PC-3 (cell line): ENCODE measurements at regions not wholly inside any gene's neighbourhood (a gene's known extent, or its start where the extent isn't known, plus 50 kb on each side); places are given as distances from the start of the nearest gene placed in this dataset.

Source experiments
- ATAC-seq: fragments of 200-7000 bp; cut with Tn5 transposase; 2 replicates; pipeline ENCODE4 v1.9.1; 2020; ENCODE audit warnings: mild to moderate bottlenecking, moderate library complexity
- BruUV-seq: library from RNA; stranded (reverse); fragments of 400-500 nt; replicated peaks from 2 replicates; lab custom pipeline; 2021; lab: Mats Ljungman, UMichigan
- CTCF ChIA-PET: fragments of 300-600 bp; sonication (Branson Sonifier 250); formaldehyde crosslinking; loops from one replicate; lab custom pipeline; 2022; ENCODE audit warnings: antibody characterized with exemption; lab: Charles Lee
- POLR2A ChIA-PET: fragments of 300-600 bp; sonication (Branson Sonifier 250); formaldehyde crosslinking; loops from one replicate; lab custom pipeline; 2022; ENCODE audit warnings: antibody characterized with exemption; ENCODE audit not compliant: unreplicated experiment; lab: Charles Lee
- DNase-seq: peaks from one replicate; pipeline ENCODE4 v3.0.0-alpha.2; 2015
- H2AFZ ChIP-seq: fragments of 300-600 bp; sonication (generic); 2 replicates; pipeline ENCODE4 v1.6.0; 2016; ENCODE audit warnings: antibody characterized with exemption, low read length
- H3F3A ChIP-seq: fragments of 300-600 bp; sonication (generic); one replicate; pipeline ENCODE4 v1.6.0; 2017; ENCODE audit warnings: antibody characterized with exemption, low read length, control low read depth, mild to moderate bottlenecking; ENCODE audit not compliant: unreplicated experiment
- H3K27ac ChIP-seq: fragments of 300-600 bp; sonication (generic); 2 replicates; pipeline ENCODE4 v1.5.1; 2016; ENCODE audit warnings: mild to moderate bottlenecking, low read length
- H3K27me3 ChIP-seq: fragments of 300-600 bp; sonication (generic); 2 replicates; pipeline ENCODE4 v1.6.1; 2016; ENCODE audit warnings: low read length, mixed read lengths
- H3K36me3 ChIP-seq: fragments of 300-600 bp; sonication (generic); 2 replicates; pipeline ENCODE4 v1.6.1; 2016; ENCODE audit warnings: low read depth, mixed run types, low read length, mixed read lengths
- H3K4me1 ChIP-seq: fragments of 300-600 bp; sonication (generic); 2 replicates; pipeline ENCODE4 v1.5.1; 2016; ENCODE audit warnings: low read length; ENCODE audit not compliant: insufficient read depth
- H3K4me2 ChIP-seq: fragments of 300-600 bp; sonication (generic); 2 replicates; pipeline ENCODE4 v1.6.0; 2016; ENCODE audit warnings: low read length
- H3K4me3 ChIP-seq: fragments of 300-600 bp; sonication (generic); 2 replicates; pipeline ENCODE4 v1.5.1; 2016; ENCODE audit warnings: mild to moderate bottlenecking, low read length, mixed read lengths
- H3K79me2 ChIP-seq: fragments of 300-600 bp; sonication (generic); 2 replicates; pipeline ENCODE4 v1.6.1; 2017; ENCODE audit warnings: low read length, mixed read lengths
- H3K9ac ChIP-seq: fragments of 300-600 bp; sonication (generic); 2 replicates; pipeline ENCODE4 v1.6.0; 2016; ENCODE audit warnings: mild to moderate bottlenecking, low read length
- H3K9me2 ChIP-seq: fragments of 300-600 bp; sonication (generic); replicated peaks from 2 replicates; pipeline ENCODE4 v1.6.1; 2016; ENCODE audit warnings: mixed run types, low read length, mixed read lengths
- H3K9me3 ChIP-seq: fragments of 300-600 bp; sonication (generic); 2 replicates; pipeline ENCODE4 v1.6.1; 2016; ENCODE audit warnings: low read length, mixed read lengths
- H4K20me1 ChIP-seq: fragments of 300-600 bp; sonication (generic); 2 replicates; pipeline ENCODE4 v1.6.1; 2016; ENCODE audit warnings: low read length, mixed read lengths
- EZH2 ChIP-seq: fragments of 300-600 bp; sonication (generic); IDR thresholded peaks from one replicate; pipeline ENCODE4 v1.6.1; 2017; ENCODE audit warnings: antibody characterized with exemption, mild to moderate bottlenecking, low read length; ENCODE audit not compliant: unreplicated experiment
- EZH2phosphoT487 ChIP-seq: fragments of 300-600 bp; sonication (generic); IDR thresholded peaks from 2 replicates; pipeline ENCODE4 v1.6.1; 2018; ENCODE audit warnings: mild to moderate bottlenecking, antibody characterized with exemption, low read length, borderline replicate concordance
- intact Hi-C: fragments of 100-400 bp; cut with micrococcal nuclease; formaldehyde crosslinking; loops from 2 replicates; pipeline ENCODE4 v1.9.0; 2023
- TF ChIP-seq, protein P1 (sequence below): fragments of 300-600 bp; sonication (generic); conservative IDR thresholded peaks from 2 replicates; pipeline ENCODE4 v1.5.1; 2017; ENCODE audit warnings: antibody characterized with exemption, low read depth, mild to moderate bottlenecking, low read length

DNA sequence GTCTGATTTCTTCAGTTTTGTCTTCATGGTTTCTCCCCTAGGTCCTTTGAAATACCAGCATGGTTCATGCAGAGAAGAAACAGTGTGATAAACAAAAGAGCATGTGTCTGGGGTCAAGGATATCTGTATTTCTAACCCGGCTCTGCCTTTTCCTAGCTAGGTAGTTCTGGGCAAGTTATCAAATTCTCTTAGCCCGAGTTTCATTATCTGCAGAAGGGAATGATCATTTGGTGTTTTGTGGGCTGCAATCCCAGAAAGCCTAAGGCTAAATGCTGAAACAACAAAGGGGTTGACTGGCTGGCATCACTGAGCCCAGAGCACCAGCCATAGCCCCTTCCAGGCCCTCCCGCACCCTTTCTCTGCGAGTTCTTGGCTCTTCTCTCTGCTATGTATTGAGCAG, 51.7 kb upstream of the DAPL1 start:
- ATAC-seq (no peak), DNase-seq (no peak)
- no peak overlapping the region for H3K4me3 ChIP-seq
- H3K27me3 ChIP-seq: no peaks in the 10 kb centered on the region
- no peaks in the 10 kb centered on the region for H3K9me3 ChIP-seq
- H3K9me2 ChIP-seq: no peaks in the 10 kb centered on the region
- TF ChIP-seq EZH2phosphoT487 (no peak), EZH2 (no peak)
- TF ChIP-seq, protein P1, sequence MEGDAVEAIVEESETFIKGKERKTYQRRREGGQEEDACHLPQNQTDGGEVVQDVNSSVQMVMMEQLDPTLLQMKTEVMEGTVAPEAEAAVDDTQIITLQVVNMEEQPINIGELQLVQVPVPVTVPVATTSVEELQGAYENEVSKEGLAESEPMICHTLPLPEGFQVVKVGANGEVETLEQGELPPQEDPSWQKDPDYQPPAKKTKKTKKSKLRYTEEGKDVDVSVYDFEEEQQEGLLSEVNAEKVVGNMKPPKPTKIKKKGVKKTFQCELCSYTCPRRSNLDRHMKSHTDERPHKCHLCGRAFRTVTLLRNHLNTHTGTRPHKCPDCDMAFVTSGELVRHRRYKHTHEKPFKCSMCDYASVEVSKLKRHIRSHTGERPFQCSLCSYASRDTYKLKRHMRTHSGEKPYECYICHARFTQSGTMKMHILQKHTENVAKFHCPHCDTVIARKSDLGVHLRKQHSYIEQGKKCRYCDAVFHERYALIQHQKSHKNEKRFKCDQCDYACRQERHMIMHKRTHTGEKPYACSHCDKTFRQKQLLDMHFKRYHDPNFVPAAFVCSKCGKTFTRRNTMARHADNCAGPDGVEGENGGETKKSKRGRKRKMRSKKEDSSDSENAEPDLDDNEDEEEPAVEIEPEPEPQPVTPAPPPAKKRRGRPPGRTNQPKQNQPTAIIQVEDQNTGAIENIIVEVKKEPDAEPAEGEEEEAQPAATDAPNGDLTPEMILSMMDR: no peak
- no peaks in the 10 kb centered on the region for H3F3A ChIP-seq
- no peak overlapping the region for H3K9ac ChIP-seq
- H2AFZ ChIP-seq: no peak overlapping the region
- no peak overlapping the region for H3K4me2 ChIP-seq
- peaks cover 6% of the 10 kb centered on the region; the same call in 1 of the 2 replicates for H3K4me1 ChIP-seq
- intact Hi-C loops: loop anchor here (10.0 kb wide), 1 partner anchor 79 kb away; no protein-coding TSS in a partner anchor
- H3K79me2 ChIP-seq: no peaks in the 10 kb centered on the region
- no peaks in the 10 kb centered on the region for H4K20me1 ChIP-seq
- no peaks in the 10 kb centered on the region for H3K36me3 ChIP-seq
- BruUV-seq: no TSS peak
- POLR2A ChIA-PET: no interaction called here
- no peak overlapping the region for H3K27ac ChIP-seq
- CTCF ChIA-PET: no interaction called here

DNA sequence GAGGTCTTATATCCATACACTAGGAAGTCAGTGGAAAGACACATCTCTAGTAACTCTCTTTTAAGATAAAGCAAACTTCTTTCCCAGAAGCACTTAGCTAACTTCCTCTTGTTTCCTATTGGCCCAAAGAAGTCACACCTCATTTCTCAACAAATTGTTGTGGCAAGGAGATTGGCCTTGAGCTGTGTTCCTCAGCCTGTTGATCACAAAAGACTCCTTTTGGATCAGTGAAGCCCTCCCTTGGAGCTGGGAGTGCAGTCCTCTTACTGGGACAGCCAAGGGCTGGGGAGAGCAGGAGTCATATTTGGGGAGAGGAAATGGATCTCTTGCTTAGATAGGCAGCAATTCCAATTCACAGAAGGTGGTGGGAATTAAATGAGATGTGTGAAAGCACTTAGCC, 51.2 kb upstream of the DAPL1 start:
- H3K27me3 ChIP-seq: no peaks in the 10 kb centered on the region
- no peaks in the 10 kb centered on the region for H3K36me3 ChIP-seq
- H3K27ac ChIP-seq: no peak overlapping the region
- H3F3A ChIP-seq: no peaks in the 10 kb centered on the region
- no peaks in the 10 kb centered on the region for H4K20me1 ChIP-seq
- CTCF ChIA-PET: no interaction called here
- intact Hi-C loops: loop anchor here (2.0 to 10.0 kb wide), 3 partner anchors 79 to 565 kb away; no protein-coding TSS in a partner anchor
- no peak overlapping the region for H3K4me3 ChIP-seq
- no TSS peak for BruUV-seq
- H2AFZ ChIP-seq: no peak overlapping the region
- peaks cover 6% of the 10 kb centered on the region; the same call in 1 of the 2 replicates for H3K4me1 ChIP-seq
- no peaks in the 10 kb centered on the region for H3K9me2 ChIP-seq
- TF ChIP-seq EZH2 (no peak), EZH2phosphoT487 (no peak)
- TF ChIP-seq, protein P1: no peak
- H3K4me2 ChIP-seq: no peak overlapping the region
- no peaks in the 10 kb centered on the region for H3K79me2 ChIP-seq
- H3K9me3 ChIP-seq: no peaks in the 10 kb centered on the region
- DNase-seq (no peak), ATAC-seq (no peak)
- H3K9ac ChIP-seq: no peak overlapping the region
- POLR2A ChIA-PET: no interaction called here

DNA sequence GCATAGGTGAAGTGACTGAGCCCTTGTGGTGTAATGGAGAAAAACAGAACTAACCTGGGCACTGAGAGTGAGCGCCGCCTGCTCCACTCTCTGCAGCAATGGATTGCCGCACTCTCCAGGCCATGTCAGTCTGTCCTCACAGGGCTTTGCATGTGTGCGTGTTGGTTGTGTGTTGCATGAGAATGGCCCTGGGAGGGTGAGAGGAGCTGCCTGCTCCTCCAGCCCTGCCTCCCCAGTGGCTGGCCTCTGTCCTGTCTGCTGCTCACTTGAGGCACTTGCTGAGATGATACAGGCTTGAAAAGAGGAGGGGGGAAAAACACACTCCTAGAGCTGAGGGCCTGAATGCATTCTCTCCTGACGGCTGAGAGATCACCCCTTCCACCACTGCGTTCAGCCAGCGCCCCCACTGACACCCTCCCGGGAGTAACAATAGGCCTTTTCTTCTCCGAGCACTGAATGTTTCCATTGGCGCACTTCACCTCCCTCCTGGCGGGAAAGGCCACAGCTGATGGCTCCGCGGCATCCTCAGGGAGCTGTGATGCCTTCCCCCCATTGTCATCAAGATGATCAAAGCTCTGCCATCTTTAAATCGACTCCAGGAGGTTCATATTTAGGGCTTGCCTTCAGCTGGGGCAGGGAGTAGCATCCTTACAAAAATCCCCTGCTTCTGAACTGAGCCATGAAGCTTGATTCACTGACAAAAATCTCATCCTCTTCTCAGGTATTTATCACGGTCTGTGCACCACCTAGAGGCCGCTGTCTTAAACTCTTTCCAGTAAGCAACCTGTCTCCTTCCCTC, 49.9 kb upstream of the DAPL1 start:
- Histone ChIP-seq H3F3A (no peaks in the 10 kb centered on the region), H3K9me2 (no peaks in the 10 kb centered on the region), H4K20me1 (no peaks in the 10 kb centered on the region), H3K4me2 (no peak overlapping the region), H3K9ac (no peak overlapping the region), H3K4me3 (no peak overlapping the region), H3K27me3 (no peaks in the 10 kb centered on the region), H3K79me2 (no peaks in the 10 kb centered on the region), H3K4me1 (no peaks in the 10 kb centered on the region; the same call in 1 of the 2 replicates), H3K27ac (no peak overlapping the region), H3K9me3 (no peaks in the 10 kb centered on the region), H3K36me3 (no peaks in the 10 kb centered on the region), H2AFZ (no peak overlapping the region)
- TF ChIP-seq EZH2phosphoT487: no peak
- TF ChIP-seq, protein P1: peak; percentile 87
- intact Hi-C loops: loop anchor here (1.0 to 10.0 kb wide), 8 partner anchors 80 to 968 kb away; no protein-coding TSS in a partner anchor
- BruUV-seq: no TSS peak
- POLR2A ChIA-PET: interaction anchor here (0.7 kb wide), 1 partner anchor 21 kb away, joined by 3 read pairs; no protein-coding TSS in a partner anchor
- CTCF ChIA-PET: interaction anchor here (0.5 to 2.5 kb wide), 5 partner anchors 21 to 721 kb away, joined by 3 to 13 read pairs (median 8); partner anchors contain the start of genes CCDC148 and PKP4
- peak; percentile 76 for DNase-seq
- ATAC-seq: peak; percentile 75
